MCF 10A (cell line): ENCODE measurements at regions not wholly inside any gene's neighbourhood (a gene's known extent, or its start where the extent isn't known, plus 50 kb on each side); places are given as distances from the start of the nearest gene placed in this dataset.

Source experiments
- BruUV-seq: library from RNA; stranded (reverse); fragments of 400-500 nt; replicated peaks from 2 replicates; lab custom pipeline; 2021; lab: Mats Ljungman, UMichigan
- CTCF ChIA-PET: fragments of 300-600 bp; sonication (Branson Sonifier 250); formaldehyde crosslinking; extraction: SDS; loops from one replicate; lab custom pipeline; 2021; ENCODE audit warnings: antibody characterized with exemption, inconsistent platforms; lab: Yijun Ruan, JAX
- POLR2A ChIA-PET: fragments of 300-600, 350-650 bp; sonication (Branson Sonifier 250); formaldehyde crosslinking; extraction: SDS; loops from one replicate; lab custom pipeline; 2020; ENCODE audit warnings: antibody characterized with exemption, inconsistent platforms; lab: Yijun Ruan, JAX
- DNase-seq: peaks from one replicate; pipeline ENCODE4 v3.0.0-alpha.2; 2018; ENCODE audit not compliant: unreplicated experiment
- H3K27ac Mint-ChIP-seq: one replicate; pipeline ENCODE4 v1.8.0; 2022; ENCODE audit warnings: mild to moderate bottlenecking, low read depth, mixed read lengths; ENCODE audit not compliant: unreplicated experiment
- H3K27me3 Mint-ChIP-seq: one replicate; pipeline ENCODE4 v1.8.0; 2022; ENCODE audit warnings: mixed read lengths; ENCODE audit not compliant: insufficient read depth, unreplicated experiment
- H3K36me3 Mint-ChIP-seq: one replicate; pipeline ENCODE4 v1.8.0; 2022; ENCODE audit warnings: mild to moderate bottlenecking, moderate library complexity, mixed read lengths; ENCODE audit not compliant: insufficient read depth, unreplicated experiment
- H3K4me1 Mint-ChIP-seq: one replicate; pipeline ENCODE4 v1.8.0; 2022; ENCODE audit warnings: mixed read lengths; ENCODE audit not compliant: insufficient read depth, unreplicated experiment
- H3K4me3 Mint-ChIP-seq: one replicate; pipeline ENCODE4 v1.8.0; 2022; ENCODE audit warnings: mild to moderate bottlenecking, moderate library complexity, mixed read lengths; ENCODE audit not compliant: unreplicated experiment
- H3K9me3 Mint-ChIP-seq: one replicate; pipeline ENCODE4 v1.8.0; 2022; ENCODE audit warnings: mixed read lengths; ENCODE audit not compliant: unreplicated experiment
- CTCF ChIP-seq: fragments of 200-600 bp; IDR thresholded peaks from one replicate; pipeline ENCODE4 v1.8.0; 2022; ENCODE audit warnings: antibody characterized with exemption, mild to moderate bottlenecking; ENCODE audit not compliant: unreplicated experiment
- intact Hi-C: fragments of 100-400 bp; cut with micrococcal nuclease; formaldehyde crosslinking; loops from 2 replicates; pipeline ENCODE4 v1.14.1; 2022

- POLR2A ChIA-PET = no interaction called here
- H3K27ac Mint-ChIP-seq = no peak overlapping the region
- no peaks in the 10 kb centered on the region for H3K27me3 Mint-ChIP-seq
- no peak for TF ChIP-seq CTCF
- intact Hi-C loops = no loop called here
- H3K4me1 Mint-ChIP-seq = no peaks in the 10 kb centered on the region
- H3K9me3 Mint-ChIP-seq = no peaks in the 10 kb centered on the region
- no peak for DNase-seq
- no peak overlapping the region for H3K4me3 Mint-ChIP-seq
- H3K36me3 Mint-ChIP-seq = no peaks in the 10 kb centered on the region
- CTCF ChIA-PET = no interaction called here
- no TSS peak for BruUV-seq
Measured at GRCh38 chr6:21648475-21649050, 55.0 kb downstream of the SOX4 start.

GRCh38 chr6:21653323-21653722, 59.8 kb downstream of the SOX4 start:
- no peak overlapping the region for H3K27ac Mint-ChIP-seq
- BruUV-seq = no TSS peak
- H3K4me3 Mint-ChIP-seq = no peak overlapping the region
- no peaks in the 10 kb centered on the region for H3K27me3 Mint-ChIP-seq
- POLR2A ChIA-PET = no interaction called here
- CTCF ChIA-PET = no interaction called here
- no peaks in the 10 kb centered on the region for H3K9me3 Mint-ChIP-seq
- intact Hi-C loops = no loop called here
- DNase-seq = no peak
- no peaks in the 10 kb centered on the region for H3K36me3 Mint-ChIP-seq
- H3K4me1 Mint-ChIP-seq = no peaks in the 10 kb centered on the region
- no peak for TF ChIP-seq CTCF

- intact Hi-C loops = no loop called here
- Mint-ChIP-seq H3K27me3 (no peaks in the 10 kb centered on the region), H3K9me3 (no peaks in the 10 kb centered on the region), H3K27ac (no peak overlapping the region), H3K4me1 (no peaks in the 10 kb centered on the region), H3K4me3 (no peak overlapping the region), H3K36me3 (no peaks in the 10 kb centered on the region)
- ChIA-PET POLR2A (no interaction called here), CTCF (interaction anchor here (0.9 kb wide), 1 partner anchor 59 kb away, joined by 4 read pairs; no protein-coding TSS in a partner anchor)
- DNase-seq = no peak
- BruUV-seq = no TSS peak
- TF ChIP-seq CTCF = no peak
Measured at GRCh38 chr6:21653905-21654304, 60.4 kb downstream of the SOX4 start.

- no peak for TF ChIP-seq CTCF
- H3K36me3 Mint-ChIP-seq = no peaks in the 10 kb centered on the region
- BruUV-seq = no TSS peak
- H3K27me3 Mint-ChIP-seq = no peaks in the 10 kb centered on the region
- ChIA-PET POLR2A (interaction anchor here (0.6 kb wide), 1 partner anchor 16 kb away, joined by 3 read pairs; no protein-coding TSS in a partner anchor), CTCF (interaction anchor here (0.9 kb wide), 1 partner anchor 59 kb away, joined by 4 read pairs; no protein-coding TSS in a partner anchor)
- H3K27ac Mint-ChIP-seq = no peak overlapping the region
- intact Hi-C loops = no loop called here
- DNase-seq = no peak
- H3K4me1 Mint-ChIP-seq = no peaks in the 10 kb centered on the region
- no peak overlapping the region for H3K4me3 Mint-ChIP-seq
- H3K9me3 Mint-ChIP-seq = no peaks in the 10 kb centered on the region
Measured at GRCh38 chr6:21654361-21654760, 60.8 kb downstream of the SOX4 start.
